ENCODE measurements at regions not wholly inside any gene's neighbourhood (a gene's known extent, or its start where the extent isn't known, plus 50 kb on each side); places are given as distances from the start of the nearest gene placed in this dataset.

- no peak for TF ChIP-seq CTCF (IDR thresholded peaks at IDR 0.05; ENCODE audit: low read depth, low read length)
- DNase-seq (ENCODE audit: extremely low read depth, low read depth) = no peak
These were observed 146.6 kb upstream of the CCDC68 start for GRCh38 chr18:55105873-55106272.

GRCh38 chr18:55102958-55103456, 143.7 kb upstream of the CCDC68 start:
- no peak for TF ChIP-seq CTCF (IDR thresholded peaks at IDR 0.05; ENCODE audit: low read depth, low read length)
- DNase-seq (ENCODE audit: extremely low read depth, low read depth) = no peak

- TF ChIP-seq CTCF (IDR thresholded peaks at IDR 0.05; ENCODE audit: low read depth, low read length) = no peak
- no peak for DNase-seq (ENCODE audit: extremely low read depth, low read depth)
These were observed 143.2 kb upstream of the CCDC68 start for GRCh38 chr18:55102501-55102900.

- TF ChIP-seq CTCF (IDR thresholded peaks at IDR 0.05; ENCODE audit: low read depth, low read length) = no peak
- no peak for DNase-seq (ENCODE audit: extremely low read depth, low read depth)
These were observed 142.2 kb upstream of the CCDC68 start for GRCh38 chr18:55101458-55101824.

- DNase-seq (ENCODE audit: extremely low read depth, low read depth) = no peak
- no peak for TF ChIP-seq CTCF (IDR thresholded peaks at IDR 0.05; ENCODE audit: low read depth, low read length)
These were observed 141.7 kb upstream of the CCDC68 start for GRCh38 chr18:55100817-55101457.

GRCh38 chr18:55097456-55098170, 138.4 kb upstream of the CCDC68 start:
- no peak for DNase-seq (ENCODE audit: extremely low read depth, low read depth)
- TF ChIP-seq CTCF (IDR thresholded peaks at IDR 0.05; ENCODE audit: low read depth, low read length) = no peak

GRCh38 chr18:55096263-55096951, 137.1 kb upstream of the CCDC68 start:
- peak; percentile 46 for DNase-seq (ENCODE audit: extremely low read depth, low read depth)
- TF ChIP-seq CTCF (IDR thresholded peaks at IDR 0.05; ENCODE audit: low read depth, low read length) = peak; percentile 68

All from AG09319 (cell line).